ENCODE measurements at regions not wholly inside any gene's neighbourhood (a gene's known extent, or its start where the extent isn't known, plus 50 kb on each side); places are given as distances from the start of the nearest gene placed in this dataset.

DNA sequence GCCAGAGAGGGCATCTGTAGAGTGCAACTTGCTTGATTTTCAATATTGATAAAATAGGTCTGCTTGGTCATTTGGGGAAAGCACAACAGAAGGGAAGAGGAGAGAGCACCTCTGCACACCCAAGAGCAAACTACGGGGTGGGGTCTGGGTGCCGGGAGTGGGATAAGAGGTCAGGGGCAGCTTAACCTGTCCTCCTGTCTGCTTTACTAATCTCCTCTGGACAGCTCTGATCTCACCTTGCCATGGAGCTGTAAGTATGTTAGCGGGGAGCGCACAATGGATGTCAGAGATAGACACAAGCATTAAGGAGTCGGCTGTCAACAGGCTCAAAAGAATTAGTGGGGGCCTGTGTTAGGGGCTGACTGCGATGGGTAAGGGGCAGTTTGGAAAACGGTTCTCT lies 328.7 kb downstream of the CYRIA start:
- FAIRE-seq, result no peak
- DNase-seq (ENCODE audit: insufficient read length, low spot score), result no peak

DNA sequence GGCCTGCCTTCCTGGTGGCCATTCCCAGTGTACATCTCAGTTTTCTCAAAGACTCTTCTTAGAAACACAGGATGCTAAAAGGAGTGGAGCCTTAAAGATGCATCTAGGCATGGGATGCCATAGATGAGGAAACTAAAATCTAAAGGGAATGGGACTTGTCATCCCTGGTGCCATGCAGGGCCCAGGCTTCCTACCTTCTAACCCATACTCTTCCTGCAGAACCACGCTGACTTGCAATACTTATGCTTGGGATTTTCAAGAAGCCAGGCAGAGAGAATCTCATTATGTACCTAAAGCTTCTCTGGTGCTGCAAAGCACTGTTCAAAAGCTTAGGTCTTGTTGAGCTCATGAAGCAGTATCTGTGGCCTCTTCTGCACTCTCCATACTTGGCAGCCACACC lies 329.1 kb downstream of the CYRIA start:
- DNase-seq (ENCODE audit: insufficient read length, low spot score) (no peak), FAIRE-seq (no peak)

- DNase-seq (ENCODE audit: insufficient read length, low spot score) (no peak), FAIRE-seq (no peak)
Measured at GRCh38 chr2:16335947-16336346, 329.7 kb downstream of the CYRIA start.

GRCh38 chr2:16335604-16335930 lies 330.1 kb downstream of the CYRIA start:
- FAIRE-seq, result no peak
- DNase-seq (ENCODE audit: insufficient read length, low spot score), result no peak

DNA sequence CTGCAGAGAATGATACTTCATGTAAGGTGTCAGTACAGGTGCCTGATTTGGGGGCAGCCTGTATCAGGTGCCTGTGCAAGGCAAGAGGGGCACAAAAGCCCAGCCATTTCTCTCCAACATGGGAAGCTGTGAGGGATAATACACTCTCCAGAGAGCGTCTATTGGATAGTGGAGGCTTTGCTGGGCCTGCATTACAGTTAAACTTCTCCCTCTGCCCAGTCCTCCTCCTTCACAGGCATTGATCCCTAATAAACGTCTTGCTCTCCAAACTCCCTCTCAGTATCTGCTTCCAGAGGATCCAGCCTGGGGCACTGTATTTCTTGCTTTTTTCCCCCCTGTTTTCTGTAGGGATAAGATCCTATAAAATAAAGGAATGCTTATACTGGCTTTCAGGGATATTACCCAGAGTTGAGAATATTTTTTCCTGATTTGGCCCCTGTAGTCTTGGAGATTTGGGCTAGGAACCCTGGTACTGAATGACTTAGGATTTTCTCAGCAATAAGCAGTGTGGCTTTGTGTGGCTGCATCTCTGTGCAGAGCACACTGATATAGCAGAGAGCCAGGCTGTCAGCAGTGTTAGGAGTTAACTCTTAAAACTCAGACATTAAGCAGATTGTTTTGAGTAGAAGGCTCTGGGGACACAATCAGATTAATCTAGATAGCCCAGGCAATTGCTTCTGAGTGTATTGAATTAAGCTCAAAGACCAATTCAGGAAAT lies 330.6 kb downstream of the CYRIA start:
- FAIRE-seq (no peak), DNase-seq (ENCODE audit: insufficient read length, low spot score) (no peak)

DNA sequence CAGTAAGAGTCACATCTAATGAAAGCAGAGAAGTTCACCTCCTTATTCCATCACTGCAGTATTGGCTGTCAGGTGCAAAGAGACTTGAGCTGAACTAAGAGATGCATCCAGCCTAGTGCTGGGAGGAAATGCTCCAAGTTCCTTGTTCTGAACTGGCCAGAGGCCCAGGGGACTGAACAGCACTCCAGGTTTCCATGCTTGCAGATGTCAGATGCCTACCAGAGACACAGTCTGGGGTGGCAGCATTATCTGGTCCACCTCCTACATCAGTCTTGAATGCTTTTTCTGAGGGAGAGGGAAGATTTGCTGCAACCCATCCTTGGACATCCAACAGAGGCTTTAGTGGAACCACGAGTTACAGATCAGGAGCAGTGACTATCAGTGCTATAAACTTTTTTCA lies 331.3 kb downstream of the CYRIA start:
- FAIRE-seq (no peak), DNase-seq (ENCODE audit: insufficient read length, low spot score) (no peak)

GRCh38 chr2:16333681-16334080 lies 332.0 kb downstream of the CYRIA start:
- FAIRE-seq, result no peak
- DNase-seq (ENCODE audit: insufficient read length, low spot score), result no peak

- no peak for DNase-seq (ENCODE audit: insufficient read length, low spot score)
Measured at GRCh38 chr2:16332681-16333557, 332.7 kb downstream of the CYRIA start.

GRCh38 chr2:16331772-16332171 lies 333.9 kb downstream of the CYRIA start:
- no peak for FAIRE-seq
- DNase-seq (ENCODE audit: insufficient read length, low spot score), result no peak

More at GRCh38 chr2:16332681-16333557, 332.7 kb downstream of the CYRIA start:
- no peak for FAIRE-seq

- DNase-seq (ENCODE audit: insufficient read length, low spot score) (no peak), FAIRE-seq (no peak)
Measured at GRCh38 chr2:16330982-16331381, 334.7 kb downstream of the CYRIA start.

DNA sequence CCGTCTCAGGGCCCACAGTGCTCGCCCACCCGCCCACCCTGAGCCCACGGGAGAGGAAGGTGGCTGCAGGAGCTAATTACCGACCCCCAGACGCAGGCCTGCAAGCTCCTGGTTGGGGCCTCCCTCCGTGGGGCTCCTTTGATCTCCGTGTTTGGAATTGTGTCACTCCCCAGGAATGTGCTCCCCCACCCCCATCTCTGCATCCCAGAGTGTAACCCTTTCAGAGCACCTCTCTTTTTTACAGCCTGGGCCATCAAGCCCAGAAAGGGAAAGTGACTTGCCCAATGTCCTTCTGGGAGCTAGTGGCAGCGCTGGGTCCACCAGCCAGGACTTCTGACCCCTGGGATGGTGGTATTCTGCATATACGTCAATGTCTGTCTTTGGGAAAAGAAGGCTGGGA lies 335.1 kb downstream of the CYRIA start:
- FAIRE-seq, result no peak
- no peak for DNase-seq (ENCODE audit: insufficient read length, low spot score)

DNA sequence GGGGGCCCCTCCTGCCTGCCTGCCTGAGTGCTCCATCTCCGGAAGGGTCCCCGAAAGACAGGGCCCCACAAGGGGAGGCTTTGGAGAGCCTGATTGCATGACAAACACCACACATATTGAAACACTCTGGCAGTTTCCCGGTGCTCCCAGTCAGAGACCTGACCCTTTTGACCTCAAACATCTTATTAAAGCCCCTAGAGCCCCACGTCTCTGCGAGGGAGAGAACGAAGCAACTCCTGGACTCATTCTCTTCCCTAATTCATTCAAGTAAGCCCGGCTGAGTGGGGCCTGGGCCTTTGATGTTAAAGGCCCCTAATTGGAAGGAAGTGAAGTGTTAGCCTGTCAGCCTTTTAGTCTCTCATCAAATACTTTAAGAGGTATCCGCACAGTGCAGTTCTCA lies 335.6 kb downstream of the CYRIA start:
- FAIRE-seq (no peak), DNase-seq (ENCODE audit: insufficient read length, low spot score) (no peak)

- no peak for FAIRE-seq
Measured at GRCh38 chr2:16329421-16329820, 336.2 kb downstream of the CYRIA start.

DNA sequence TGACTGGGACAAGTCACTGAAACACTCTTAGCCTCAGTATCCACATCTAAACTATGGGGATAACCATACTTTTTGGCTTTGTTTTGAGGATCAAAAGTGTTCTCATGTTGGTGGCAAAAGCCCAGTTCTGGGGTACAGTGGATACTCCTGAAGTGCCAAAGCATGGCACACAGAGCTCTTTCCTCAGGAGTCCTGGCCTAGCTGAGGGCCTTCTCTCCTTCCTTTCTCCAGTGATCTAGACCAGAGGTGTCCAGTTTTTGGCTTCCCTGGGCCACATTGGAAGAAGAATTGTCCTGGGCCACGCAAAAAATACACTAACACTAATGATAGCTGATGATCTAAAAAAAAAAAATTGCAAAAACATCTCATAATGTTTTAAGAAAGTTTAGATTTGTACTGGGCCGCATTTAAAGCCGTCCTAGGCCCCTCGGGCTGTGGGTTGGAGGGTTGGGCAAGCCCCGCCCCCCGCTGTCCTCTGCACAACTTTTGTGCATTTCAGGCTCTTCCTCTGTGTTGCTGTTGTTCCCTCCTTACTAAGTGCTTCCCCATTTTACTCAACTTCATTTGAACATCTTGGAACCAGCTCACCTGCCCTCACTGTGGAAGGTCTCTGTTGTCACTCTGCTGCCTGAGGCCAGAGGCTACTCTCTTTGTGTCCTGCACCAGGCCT lies 337.0 kb downstream of the CYRIA start:
- no peak for FAIRE-seq
- DNase-seq (ENCODE audit: insufficient read length, low spot score), result no peak

More at GRCh38 chr2:16329421-16329820, 336.2 kb downstream of the CYRIA start:
- no peak for DNase-seq (ENCODE audit: insufficient read length, low spot score)

DNA sequence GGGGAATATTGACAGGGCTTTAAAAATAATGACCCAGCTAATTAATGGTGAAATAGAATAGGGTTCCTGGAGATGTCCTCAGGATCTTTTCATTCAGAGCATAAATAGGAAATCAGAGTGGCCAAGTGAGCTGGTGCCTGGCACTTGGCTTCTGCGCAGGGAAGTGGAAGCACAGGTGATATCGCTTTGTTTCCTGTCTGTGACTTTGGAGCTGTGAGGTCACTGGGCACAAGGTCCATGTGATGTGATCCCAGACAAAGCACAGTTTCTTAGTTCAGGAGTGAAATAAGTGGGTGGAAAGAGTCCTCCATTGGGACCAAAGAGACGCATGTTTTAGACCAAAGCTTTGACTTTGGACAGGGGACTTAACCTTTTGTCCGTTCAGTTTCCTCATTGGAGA lies 338.3 kb downstream of the CYRIA start:
- no peak for DNase-seq (ENCODE audit: insufficient read length, low spot score)

GRCh38 chr2:16326711-16327300 lies 338.8 kb downstream of the CYRIA start:
- no peak for FAIRE-seq
- DNase-seq (ENCODE audit: insufficient read length, low spot score), result no peak

More for the DNA sequence above, 338.3 kb downstream of the CYRIA start:
- FAIRE-seq, result no peak

- FAIRE-seq, result no peak
- DNase-seq (ENCODE audit: insufficient read length, low spot score), result no peak
Measured at GRCh38 chr2:16325976-16326510, 339.6 kb downstream of the CYRIA start.

DNA sequence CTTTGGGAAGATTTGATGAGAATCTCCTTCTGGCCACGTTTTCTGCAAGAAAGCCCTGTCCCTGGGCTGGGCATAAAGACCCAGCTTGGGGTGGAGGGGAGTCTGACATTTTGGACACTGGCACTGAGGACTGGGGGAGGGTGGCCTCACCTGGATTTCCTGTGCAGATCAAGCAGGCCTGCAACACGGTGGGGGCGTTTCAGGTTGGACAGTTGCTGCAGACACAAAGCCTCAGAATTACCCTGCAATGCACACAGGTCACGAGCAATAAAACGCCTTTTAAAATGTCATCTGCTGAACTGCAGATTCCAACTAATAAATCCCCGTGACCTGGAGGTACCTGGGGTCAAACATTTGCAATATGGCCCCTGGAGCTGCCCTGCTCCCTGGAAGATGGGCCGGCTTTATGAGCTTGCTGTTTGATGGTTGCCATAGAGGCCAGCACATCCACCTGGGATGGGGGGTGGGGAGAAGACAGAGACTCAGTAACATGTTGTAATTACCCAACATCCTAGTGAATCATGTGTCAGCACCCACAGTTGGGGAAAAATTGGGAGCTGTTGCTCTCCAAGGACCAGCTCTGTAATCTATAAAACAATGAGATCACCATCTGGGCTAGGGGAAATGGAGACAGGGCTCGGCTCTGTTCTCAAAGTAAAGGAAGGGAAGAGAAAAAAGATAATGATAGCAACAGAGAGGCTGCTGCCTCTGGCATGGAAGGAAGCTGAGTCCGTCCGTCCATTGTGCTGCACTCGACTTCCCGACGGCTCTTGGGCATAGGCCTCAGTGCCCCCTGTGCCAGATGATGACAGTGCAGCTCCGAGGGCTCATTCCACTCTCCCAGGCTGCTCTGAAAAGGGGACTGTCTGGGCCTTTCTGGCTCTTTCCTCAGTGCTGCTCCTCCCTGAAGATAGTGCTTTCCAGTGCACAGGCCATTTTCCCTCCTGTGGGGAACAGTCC lies 340.3 kb downstream of the CYRIA start:
- DNase-seq (ENCODE audit: insufficient read length, low spot score), result no peak
- FAIRE-seq, result no peak

GRCh38 chr2:16324544-16324937 lies 341.1 kb downstream of the CYRIA start:
- DNase-seq (ENCODE audit: insufficient read length, low spot score) (no peak), FAIRE-seq (no peak)

Data from HTR-8/SVneo (cell line).